ENCODE measurements at regions not wholly inside any gene's neighbourhood (a gene's known extent, or its start where the extent isn't known, plus 50 kb on each side); places are given as distances from the start of the nearest gene placed in this dataset.

GRCh38 chr2:139031722-139032121, 251.5 kb upstream of the NXPH2 start:
- no peaks in the 10 kb centered on the region for H3K36me3 ChIP-seq (ENCODE audit: control insufficient read depth in 2 of 2, extremely low read depth in 1 of 2, insufficient read depth in 2 of 2, low read length in 2 of 2)
- FAIRE-seq = no peak
- no peak for DNase-seq (ENCODE audit: low read depth, low spot score)
- no TSS peak for BruUV-seq (replicated peaks)
- H3K4me1 ChIP-seq (ENCODE audit: control insufficient read depth, extremely low read depth, insufficient read depth, low read length) = no peaks in the 10 kb centered on the region
- no peaks in the 10 kb centered on the region for H3K9me3 ChIP-seq (replicated peaks; ENCODE audit: control insufficient read depth, insufficient read depth, low read length)
- no peak overlapping the region for H3K4me3 ChIP-seq (replicated peaks in 1 of 3; ENCODE audit: insufficient read depth in 1 of 3, low read depth in 1 of 3, low read length in 3 of 3)
- no peaks in the 10 kb centered on the region for H3K9me1 ChIP-seq (replicated peaks; ENCODE audit: control insufficient read depth, extremely low read depth, insufficient read depth, low read length)
- H2AFZ ChIP-seq (ENCODE audit: low read depth, low read length) = no peak overlapping the region
- no peak overlapping the region for H3K4me2 ChIP-seq (ENCODE audit: insufficient read depth, low read length)
- no peaks in the 10 kb centered on the region for H4K20me1 ChIP-seq (replicated peaks; ENCODE audit: control insufficient read depth, extremely low read depth, insufficient read depth, low read length)
- no peaks in the 10 kb centered on the region for H3K79me2 ChIP-seq (ENCODE audit: control insufficient read depth, insufficient read depth, low read length)
- ChIA-PET POLR2A (no interaction called here), CTCF (no interaction called here)
- H3K27me3 ChIP-seq (ENCODE audit: control insufficient read depth in 2 of 2, insufficient read depth in 2 of 2, low read length in 2 of 2) = no peaks in the 10 kb centered on the region
- TF ChIP-seq POLR2A (IDR thresholded peaks at IDR 0.05; ENCODE audit: low read depth, low read length) = no peak
- TF ChIP-seq, protein P1, sequence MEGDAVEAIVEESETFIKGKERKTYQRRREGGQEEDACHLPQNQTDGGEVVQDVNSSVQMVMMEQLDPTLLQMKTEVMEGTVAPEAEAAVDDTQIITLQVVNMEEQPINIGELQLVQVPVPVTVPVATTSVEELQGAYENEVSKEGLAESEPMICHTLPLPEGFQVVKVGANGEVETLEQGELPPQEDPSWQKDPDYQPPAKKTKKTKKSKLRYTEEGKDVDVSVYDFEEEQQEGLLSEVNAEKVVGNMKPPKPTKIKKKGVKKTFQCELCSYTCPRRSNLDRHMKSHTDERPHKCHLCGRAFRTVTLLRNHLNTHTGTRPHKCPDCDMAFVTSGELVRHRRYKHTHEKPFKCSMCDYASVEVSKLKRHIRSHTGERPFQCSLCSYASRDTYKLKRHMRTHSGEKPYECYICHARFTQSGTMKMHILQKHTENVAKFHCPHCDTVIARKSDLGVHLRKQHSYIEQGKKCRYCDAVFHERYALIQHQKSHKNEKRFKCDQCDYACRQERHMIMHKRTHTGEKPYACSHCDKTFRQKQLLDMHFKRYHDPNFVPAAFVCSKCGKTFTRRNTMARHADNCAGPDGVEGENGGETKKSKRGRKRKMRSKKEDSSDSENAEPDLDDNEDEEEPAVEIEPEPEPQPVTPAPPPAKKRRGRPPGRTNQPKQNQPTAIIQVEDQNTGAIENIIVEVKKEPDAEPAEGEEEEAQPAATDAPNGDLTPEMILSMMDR (IDR thresholded peaks at IDR 0.05; ENCODE audit: extremely low read depth in 1 of 2, insufficient read depth in 1 of 2, low read depth in 1 of 2, low read length in 2 of 2) = no peak
- TF ChIP-seq POLR2AphosphoS5 (IDR thresholded peaks at IDR 0.05; ENCODE audit: insufficient read depth, low read depth, low read length) = no peak
- no peak for TF ChIP-seq JUN (IDR thresholded peaks at IDR 0.05; ENCODE audit: borderline replicate concordance, insufficient read depth, insufficient read length, low read depth)
- no peak for TF ChIP-seq FOS (IDR thresholded peaks at IDR 0.05; ENCODE audit: borderline replicate concordance, insufficient read depth, low read length)
- TF ChIP-seq EZH2 (IDR thresholded peaks at IDR 0.05; ENCODE audit: borderline replicate concordance, low read depth, low read length, severe bottlenecking) = no peak
- no peak overlapping the region for H3K9ac ChIP-seq (replicated peaks; ENCODE audit: extremely low read depth, insufficient read depth, low read length)
- dilution Hi-C loops (cut with MboI; ENCODE audit: extremely low pct_ligation_motif_present, low sequenced_read_pairs) = no loop called here
- intact Hi-C loops (cut with micrococcal nuclease) = no loop called here
- H3K27ac ChIP-seq (ENCODE audit: insufficient read depth, low read depth, low read length) = no peak overlapping the region

DNA sequence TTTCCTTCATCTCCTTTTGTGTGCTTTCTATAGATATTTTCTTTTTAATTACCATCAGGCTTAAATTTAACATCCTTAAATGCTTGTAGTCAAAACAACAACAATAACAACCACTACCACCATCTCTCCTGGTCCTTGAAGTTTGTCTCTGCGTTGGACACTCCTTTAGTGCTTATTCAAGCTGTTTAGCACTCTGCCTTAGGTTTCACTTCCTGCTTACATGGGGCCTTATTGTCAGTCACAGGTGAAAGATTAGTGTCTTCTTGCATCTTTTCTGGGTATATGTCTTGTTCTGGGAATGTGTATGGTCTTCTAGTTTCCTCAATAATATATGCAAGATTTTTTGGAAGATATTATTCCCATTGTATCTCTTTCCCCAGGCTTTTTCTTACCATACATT, 240.1 kb upstream of the NXPH2 start:
- Histone ChIP-seq H3K9me1 (replicated peaks; ENCODE audit: control insufficient read depth, extremely low read depth, insufficient read depth, low read length) (no peaks in the 10 kb centered on the region), H4K20me1 (replicated peaks; ENCODE audit: control insufficient read depth, extremely low read depth, insufficient read depth, low read length) (no peaks in the 10 kb centered on the region), H3K4me2 (ENCODE audit: insufficient read depth, low read length) (no peak overlapping the region), H3K9ac (replicated peaks; ENCODE audit: extremely low read depth, insufficient read depth, low read length) (no peak overlapping the region), H3K79me2 (ENCODE audit: control insufficient read depth, insufficient read depth, low read length) (no peaks in the 10 kb centered on the region), H3K27ac (ENCODE audit: insufficient read depth, low read depth, low read length) (no peak overlapping the region), H3K36me3 (ENCODE audit: control insufficient read depth in 2 of 2, extremely low read depth in 1 of 2, insufficient read depth in 2 of 2, low read length in 2 of 2) (no peaks in the 10 kb centered on the region), H3K4me1 (ENCODE audit: control insufficient read depth, extremely low read depth, insufficient read depth, low read length) (no peaks in the 10 kb centered on the region), H3K4me3 (replicated peaks in 1 of 3; ENCODE audit: insufficient read depth in 1 of 3, low read depth in 1 of 3, low read length in 3 of 3) (no peak overlapping the region), H2AFZ (ENCODE audit: low read depth, low read length) (no peak overlapping the region), H3K9me3 (replicated peaks; ENCODE audit: control insufficient read depth, insufficient read depth, low read length) (no peaks in the 10 kb centered on the region), H3K27me3 (ENCODE audit: control insufficient read depth in 2 of 2, insufficient read depth in 2 of 2, low read length in 2 of 2) (no peaks in the 10 kb centered on the region)
- TF ChIP-seq POLR2A (IDR thresholded peaks at IDR 0.05; ENCODE audit: low read depth, low read length) (no peak), POLR2AphosphoS5 (IDR thresholded peaks at IDR 0.05; ENCODE audit: insufficient read depth, low read depth, low read length) (no peak), GATA2 (IDR thresholded peaks at IDR 0.05; ENCODE audit: insufficient read depth, insufficient read length, low read depth, low read length) (no peak), MYC (IDR thresholded peaks at IDR 0.05; ENCODE audit: low read depth, low read length) (no peak), FOS (IDR thresholded peaks at IDR 0.05; ENCODE audit: borderline replicate concordance, insufficient read depth, low read length) (no peak), EZH2 (IDR thresholded peaks at IDR 0.05; ENCODE audit: borderline replicate concordance, low read depth, low read length, severe bottlenecking) (no peak), JUN (IDR thresholded peaks at IDR 0.05; ENCODE audit: borderline replicate concordance, insufficient read depth, insufficient read length, low read depth) (no peak)
- TF ChIP-seq, protein P2, sequence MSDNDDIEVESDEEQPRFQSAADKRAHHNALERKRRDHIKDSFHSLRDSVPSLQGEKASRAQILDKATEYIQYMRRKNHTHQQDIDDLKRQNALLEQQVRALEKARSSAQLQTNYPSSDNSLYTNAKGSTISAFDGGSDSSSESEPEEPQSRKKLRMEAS (IDR thresholded peaks at IDR 0.05; ENCODE audit: insufficient read depth, insufficient read length) = no peak
- TF ChIP-seq, protein P1 (IDR thresholded peaks at IDR 0.05; ENCODE audit: extremely low read depth in 1 of 2, insufficient read depth in 1 of 2, low read depth in 1 of 2, low read length in 2 of 2) = no peak
- dilution Hi-C loops (cut with MboI; ENCODE audit: extremely low pct_ligation_motif_present, low sequenced_read_pairs) = no loop called here
- FAIRE-seq = no peak
- ChIA-PET CTCF (no interaction called here), POLR2A (no interaction called here)
- no TSS peak for BruUV-seq (replicated peaks)
- intact Hi-C loops (cut with micrococcal nuclease) = no loop called here
- DNase-seq (ENCODE audit: low read depth, low spot score) = no peak
